ENCODE measurements at regions not wholly inside any gene's neighbourhood (a gene's known extent, or its start where the extent isn't known, plus 50 kb on each side); places are given as distances from the start of the nearest gene placed in this dataset.

GRCh38 chr18:34350778-34351177, 126.1 kb upstream of the NOL4 start:
- Mint-ChIP-seq H3K27me3 (ENCODE audit: insufficient read depth) (no peaks in the 10 kb centered on the region), H3K4me1 (no peaks in the 10 kb centered on the region), H3K9me3 (no peaks in the 10 kb centered on the region), H3K36me3 (ENCODE audit: low read depth) (no peaks in the 10 kb centered on the region), H3K4me3 (no peak overlapping the region), H3K27ac (no peak overlapping the region)
- Histone ChIP-seq H3K9me3 (ENCODE audit: control insufficient read depth, low read length) (no peaks in the 10 kb centered on the region), H3K4me1 (ENCODE audit: control insufficient read depth, insufficient read depth, low read length) (no peaks in the 10 kb centered on the region), H3K27ac (ENCODE audit: low read depth, low read length) (no peak overlapping the region), H3K9ac (ENCODE audit: extremely low read depth, low read length, poor library complexity, severe bottlenecking) (no peak overlapping the region), H3K4me3 (ENCODE audit: low read length) (no peak overlapping the region), H3K36me3 (ENCODE audit: control insufficient read depth, insufficient read depth, low read length) (no peaks in the 10 kb centered on the region), H3K27me3 (ENCODE audit: control insufficient read depth, insufficient read depth, low read length, poor library complexity, severe bottlenecking) (no peaks in the 10 kb centered on the region)
- TF ChIP-seq, protein P1, sequence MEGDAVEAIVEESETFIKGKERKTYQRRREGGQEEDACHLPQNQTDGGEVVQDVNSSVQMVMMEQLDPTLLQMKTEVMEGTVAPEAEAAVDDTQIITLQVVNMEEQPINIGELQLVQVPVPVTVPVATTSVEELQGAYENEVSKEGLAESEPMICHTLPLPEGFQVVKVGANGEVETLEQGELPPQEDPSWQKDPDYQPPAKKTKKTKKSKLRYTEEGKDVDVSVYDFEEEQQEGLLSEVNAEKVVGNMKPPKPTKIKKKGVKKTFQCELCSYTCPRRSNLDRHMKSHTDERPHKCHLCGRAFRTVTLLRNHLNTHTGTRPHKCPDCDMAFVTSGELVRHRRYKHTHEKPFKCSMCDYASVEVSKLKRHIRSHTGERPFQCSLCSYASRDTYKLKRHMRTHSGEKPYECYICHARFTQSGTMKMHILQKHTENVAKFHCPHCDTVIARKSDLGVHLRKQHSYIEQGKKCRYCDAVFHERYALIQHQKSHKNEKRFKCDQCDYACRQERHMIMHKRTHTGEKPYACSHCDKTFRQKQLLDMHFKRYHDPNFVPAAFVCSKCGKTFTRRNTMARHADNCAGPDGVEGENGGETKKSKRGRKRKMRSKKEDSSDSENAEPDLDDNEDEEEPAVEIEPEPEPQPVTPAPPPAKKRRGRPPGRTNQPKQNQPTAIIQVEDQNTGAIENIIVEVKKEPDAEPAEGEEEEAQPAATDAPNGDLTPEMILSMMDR (conservative IDR thresholded peaks at IDR 0.05), result no peak
- 91 to 100% methylated on average over 1 to 3 of the region's 3 CpGs for WGBS, 2 experiments (ENCODE audit: insufficient coverage in 1 of 2, insufficient read length in 1 of 2)
- DNase-seq, result no peak

DNA sequence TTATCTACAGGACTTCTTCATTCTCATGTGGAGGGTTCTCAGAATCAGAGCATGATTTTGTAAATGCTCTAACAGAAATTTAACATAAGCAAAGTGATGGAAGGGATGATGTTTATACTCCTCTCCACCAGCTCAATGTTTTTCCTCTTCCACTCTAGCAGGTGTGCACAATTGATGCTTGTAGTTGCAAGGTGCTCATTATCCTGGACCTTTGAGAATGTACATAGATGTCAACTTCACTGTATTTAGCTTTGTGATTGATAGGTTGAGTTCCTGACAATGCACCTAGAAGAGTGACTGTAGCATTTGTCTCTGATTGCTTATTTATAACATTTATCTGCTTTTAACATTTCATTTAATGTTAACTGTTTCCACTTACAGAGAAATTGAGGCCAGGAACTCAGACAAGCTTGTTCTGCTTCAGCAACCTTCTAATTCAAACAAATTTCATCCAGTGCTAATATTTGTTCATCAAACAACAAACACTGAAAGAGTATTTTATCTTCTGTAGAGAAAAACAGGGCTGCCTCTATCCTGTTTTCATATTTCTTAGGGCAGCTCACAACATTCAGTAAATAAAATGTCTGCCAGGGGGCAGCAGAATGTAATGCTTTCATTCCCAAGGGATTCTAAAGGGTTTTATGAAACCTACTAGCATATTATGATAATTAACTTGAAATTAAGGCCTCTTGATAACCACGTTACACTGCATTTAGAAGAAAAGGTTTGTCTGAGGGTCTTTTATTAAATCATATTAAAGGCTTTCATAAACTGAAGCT, 127.9 kb upstream of the NOL4 start:
- Histone ChIP-seq H3K9ac (ENCODE audit: extremely low read depth, low read length, poor library complexity, severe bottlenecking) (no peak overlapping the region), H3K9me3 (ENCODE audit: control insufficient read depth, low read length) (no peaks in the 10 kb centered on the region), H3K4me3 (ENCODE audit: low read length) (no peak overlapping the region), H3K36me3 (ENCODE audit: control insufficient read depth, insufficient read depth, low read length) (no peaks in the 10 kb centered on the region), H3K27me3 (ENCODE audit: control insufficient read depth, insufficient read depth, low read length, poor library complexity, severe bottlenecking) (no peaks in the 10 kb centered on the region), H3K4me1 (ENCODE audit: control insufficient read depth, insufficient read depth, low read length) (no peaks in the 10 kb centered on the region), H3K27ac (ENCODE audit: low read depth, low read length) (no peak overlapping the region)
- Mint-ChIP-seq H3K9me3 (no peaks in the 10 kb centered on the region), H3K4me1 (no peaks in the 10 kb centered on the region), H3K36me3 (ENCODE audit: low read depth) (no peaks in the 10 kb centered on the region), H3K27ac (no peak overlapping the region), H3K27me3 (ENCODE audit: insufficient read depth) (no peaks in the 10 kb centered on the region), H3K4me3 (no peak overlapping the region)
- DNase-seq, result no peak
- TF ChIP-seq, protein P1 (conservative IDR thresholded peaks at IDR 0.05), result peak; percentile 72
- WGBS, 2 experiments (ENCODE audit: insufficient coverage in 1 of 2, insufficient read length in 1 of 2), result 80% methylated on average over 1 of the region's 1 CpG; no CpG with 5 or more reads in 1 of the 2 experiments

DNA sequence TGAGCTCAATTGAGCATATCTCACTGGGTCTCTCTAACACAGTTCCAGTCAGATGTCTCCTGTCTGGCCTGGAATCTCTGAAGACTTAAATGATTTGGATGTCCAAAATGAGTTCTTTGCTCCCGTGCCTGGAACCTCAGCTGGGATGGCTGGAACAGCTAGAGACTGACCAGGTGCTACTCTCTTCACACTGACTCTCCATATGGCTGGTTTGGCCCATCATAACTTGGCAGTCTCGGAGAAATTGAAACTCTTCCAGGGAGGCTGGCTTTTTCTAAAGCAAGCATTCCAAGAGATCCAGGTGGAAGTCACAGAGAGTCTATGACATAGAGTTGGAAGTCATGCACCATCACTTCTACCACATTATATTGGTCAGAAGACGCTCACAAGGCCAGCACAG, 129.6 kb upstream of the NOL4 start:
- H3K27ac Mint-ChIP-seq, result no peak overlapping the region

More for the DNA sequence above, 129.6 kb upstream of the NOL4 start:
- Histone ChIP-seq H3K4me3 (ENCODE audit: low read length) (no peak overlapping the region), H3K36me3 (ENCODE audit: control insufficient read depth, insufficient read depth, low read length) (no peaks in the 10 kb centered on the region), H3K27ac (ENCODE audit: low read depth, low read length) (no peak overlapping the region), H3K4me1 (ENCODE audit: control insufficient read depth, insufficient read depth, low read length) (no peaks in the 10 kb centered on the region), H3K9ac (ENCODE audit: extremely low read depth, low read length, poor library complexity, severe bottlenecking) (no peak overlapping the region), H3K9me3 (ENCODE audit: control insufficient read depth, low read length) (no peaks in the 10 kb centered on the region), H3K27me3 (ENCODE audit: control insufficient read depth, insufficient read depth, low read length, poor library complexity, severe bottlenecking) (no peaks in the 10 kb centered on the region)
- Mint-ChIP-seq H3K4me1 (no peaks in the 10 kb centered on the region), H3K27me3 (ENCODE audit: insufficient read depth) (no peaks in the 10 kb centered on the region), H3K4me3 (no peak overlapping the region), H3K36me3 (ENCODE audit: low read depth) (no peaks in the 10 kb centered on the region), H3K9me3 (no peaks in the 10 kb centered on the region)
- TF ChIP-seq, protein P1 (conservative IDR thresholded peaks at IDR 0.05), result no peak
- WGBS, 2 experiments (ENCODE audit: insufficient coverage in 1 of 2, insufficient read length in 1 of 2), result 90 to 100% methylated on average over 2 to 3 of the region's 3 CpGs
- no peak for DNase-seq
